ENCODE measurements at regions not wholly inside any gene's neighbourhood (a gene's known extent, or its start where the extent isn't known, plus 50 kb on each side); places are given as distances from the start of the nearest gene placed in this dataset.

DNA sequence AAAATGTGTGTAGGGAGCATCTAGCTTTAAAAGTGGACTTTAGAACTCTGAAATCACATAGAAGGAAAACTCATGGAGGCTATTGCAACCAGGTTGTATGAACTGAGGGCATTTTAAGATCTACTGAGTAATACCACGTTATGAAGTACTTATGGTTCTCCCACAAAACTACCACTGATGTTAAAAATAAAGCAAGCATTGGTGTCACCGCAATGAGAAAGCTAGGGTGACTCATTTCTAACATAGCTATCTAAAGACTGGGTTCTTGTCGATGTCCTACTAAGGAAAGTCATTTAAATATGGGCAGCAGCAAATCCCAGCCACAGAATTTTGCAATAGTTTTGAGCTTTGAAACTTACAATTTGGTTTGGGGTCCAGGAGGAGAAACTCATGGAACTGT lies 584.8 kb downstream of the DIPK2A start:
- no peak for DNase-seq
- no peaks in the 10 kb centered on the region; the same call in 1 of the 2 replicates for H3K27me3 Mint-ChIP-seq (ENCODE audit: insufficient read depth)
- H3K36me3 Mint-ChIP-seq (ENCODE audit: low read depth), result no peaks in the 10 kb centered on the region
- peaks cover 37% of the 10 kb centered on the region for H3K9me3 Mint-ChIP-seq
- no peak overlapping the region for H3K27ac Mint-ChIP-seq
- TF ChIP-seq, protein P1, sequence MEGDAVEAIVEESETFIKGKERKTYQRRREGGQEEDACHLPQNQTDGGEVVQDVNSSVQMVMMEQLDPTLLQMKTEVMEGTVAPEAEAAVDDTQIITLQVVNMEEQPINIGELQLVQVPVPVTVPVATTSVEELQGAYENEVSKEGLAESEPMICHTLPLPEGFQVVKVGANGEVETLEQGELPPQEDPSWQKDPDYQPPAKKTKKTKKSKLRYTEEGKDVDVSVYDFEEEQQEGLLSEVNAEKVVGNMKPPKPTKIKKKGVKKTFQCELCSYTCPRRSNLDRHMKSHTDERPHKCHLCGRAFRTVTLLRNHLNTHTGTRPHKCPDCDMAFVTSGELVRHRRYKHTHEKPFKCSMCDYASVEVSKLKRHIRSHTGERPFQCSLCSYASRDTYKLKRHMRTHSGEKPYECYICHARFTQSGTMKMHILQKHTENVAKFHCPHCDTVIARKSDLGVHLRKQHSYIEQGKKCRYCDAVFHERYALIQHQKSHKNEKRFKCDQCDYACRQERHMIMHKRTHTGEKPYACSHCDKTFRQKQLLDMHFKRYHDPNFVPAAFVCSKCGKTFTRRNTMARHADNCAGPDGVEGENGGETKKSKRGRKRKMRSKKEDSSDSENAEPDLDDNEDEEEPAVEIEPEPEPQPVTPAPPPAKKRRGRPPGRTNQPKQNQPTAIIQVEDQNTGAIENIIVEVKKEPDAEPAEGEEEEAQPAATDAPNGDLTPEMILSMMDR (IDR thresholded peaks at IDR 0.05), result no peak
- H3K4me3 Mint-ChIP-seq, result no peak overlapping the region
- no peaks in the 10 kb centered on the region for H3K4me1 Mint-ChIP-seq (ENCODE audit: low read depth)

DNA sequence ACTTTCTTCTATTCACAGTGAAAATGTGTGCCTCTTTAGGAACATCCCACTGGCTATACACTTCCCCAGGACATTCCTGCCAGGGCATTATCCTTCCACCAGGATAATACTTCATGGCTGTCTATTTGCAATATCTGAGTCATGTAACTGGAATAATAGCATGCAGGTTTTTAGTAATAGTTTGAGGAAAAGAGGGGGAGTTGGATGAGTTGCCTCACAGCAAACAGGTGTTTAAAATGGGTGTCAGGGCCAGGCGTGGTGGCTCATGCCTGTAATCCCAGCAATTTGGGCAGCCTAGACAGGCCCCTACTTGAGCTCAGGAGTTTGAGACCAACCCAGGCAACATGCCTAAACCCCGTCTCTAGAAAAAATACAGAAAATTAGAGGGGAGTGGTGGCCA lies 585.9 kb downstream of the DIPK2A start:
- Mint-ChIP-seq H3K27me3 (ENCODE audit: insufficient read depth) (no peaks in the 10 kb centered on the region; the same call in 1 of the 2 replicates), H3K27ac (no peak overlapping the region), H3K4me1 (ENCODE audit: low read depth) (no peaks in the 10 kb centered on the region), H3K36me3 (ENCODE audit: low read depth) (no peaks in the 10 kb centered on the region), H3K4me3 (no peak overlapping the region), H3K9me3 (peaks cover 32% of the 10 kb centered on the region)
- DNase-seq, result no peak
- TF ChIP-seq, protein P1 (IDR thresholded peaks at IDR 0.05), result no peak

- Mint-ChIP-seq H3K27me3 (ENCODE audit: insufficient read depth) (no peaks in the 10 kb centered on the region), H3K27ac (no peak overlapping the region), H3K4me1 (ENCODE audit: low read depth) (no peaks in the 10 kb centered on the region), H3K9me3 (peaks cover 31% of the 10 kb centered on the region), H3K4me3 (no peak overlapping the region), H3K36me3 (ENCODE audit: low read depth) (no peaks in the 10 kb centered on the region)
- TF ChIP-seq, protein P1 (IDR thresholded peaks at IDR 0.05), result no peak
- no peak for DNase-seq
These were observed 592.4 kb downstream of the DIPK2A start for GRCh38 chr3:144564011-144564410.

DNA sequence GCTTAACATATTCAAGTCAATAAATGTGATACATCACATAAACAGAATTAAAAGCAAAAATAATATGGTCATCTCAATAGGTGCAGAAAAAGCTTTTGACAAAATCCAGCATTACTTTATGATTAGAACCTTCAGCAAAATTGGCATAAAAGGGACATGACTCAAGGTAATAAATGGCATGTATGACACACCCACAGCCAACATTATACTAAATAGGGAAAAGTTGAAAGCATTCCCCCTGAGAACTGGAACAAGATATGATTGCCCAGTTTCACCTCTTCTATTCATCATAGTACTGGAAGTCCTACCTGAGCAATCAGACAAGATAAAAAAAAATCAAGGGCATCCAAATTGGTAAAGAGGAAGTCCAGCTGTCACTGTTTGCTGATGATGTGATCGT lies 594.7 kb downstream of the DIPK2A start:
- DNase-seq, result no peak
- H3K27ac Mint-ChIP-seq, result no peak overlapping the region
- peaks cover 22% of the 10 kb centered on the region for H3K9me3 Mint-ChIP-seq
- H3K4me1 Mint-ChIP-seq (ENCODE audit: low read depth), result no peaks in the 10 kb centered on the region
- H3K36me3 Mint-ChIP-seq (ENCODE audit: low read depth), result no peaks in the 10 kb centered on the region
- no peaks in the 10 kb centered on the region for H3K27me3 Mint-ChIP-seq (ENCODE audit: insufficient read depth)
- no peak overlapping the region for H3K4me3 Mint-ChIP-seq
- TF ChIP-seq, protein P1 (IDR thresholded peaks at IDR 0.05), result no peak

DNA sequence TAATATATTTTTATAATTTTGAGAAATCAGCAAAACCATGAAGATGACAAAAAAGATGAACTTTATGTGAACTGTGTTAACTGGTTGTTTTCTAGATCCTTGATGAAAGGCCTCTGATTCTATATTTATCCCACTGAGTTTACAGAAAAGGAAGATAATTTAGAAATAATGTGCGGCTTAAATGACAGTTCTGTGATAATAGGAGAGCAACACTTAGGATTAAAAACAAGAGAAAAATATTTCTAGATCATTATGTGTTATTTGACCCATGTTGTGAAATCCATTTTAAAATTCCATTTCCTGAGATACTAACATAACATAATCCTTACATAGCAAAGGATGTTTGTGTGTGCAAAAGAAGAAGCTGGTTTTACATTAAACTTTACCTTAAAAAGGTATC lies 598.0 kb downstream of the DIPK2A start:
- Mint-ChIP-seq H3K9me3 (peaks cover 22% of the 10 kb centered on the region), H3K4me1 (ENCODE audit: low read depth) (no peaks in the 10 kb centered on the region), H3K27ac (no peak overlapping the region), H3K36me3 (ENCODE audit: low read depth) (no peaks in the 10 kb centered on the region), H3K4me3 (no peak overlapping the region), H3K27me3 (ENCODE audit: insufficient read depth) (no peaks in the 10 kb centered on the region)
- TF ChIP-seq, protein P1 (IDR thresholded peaks at IDR 0.05), result no peak
- DNase-seq, result no peak

DNA sequence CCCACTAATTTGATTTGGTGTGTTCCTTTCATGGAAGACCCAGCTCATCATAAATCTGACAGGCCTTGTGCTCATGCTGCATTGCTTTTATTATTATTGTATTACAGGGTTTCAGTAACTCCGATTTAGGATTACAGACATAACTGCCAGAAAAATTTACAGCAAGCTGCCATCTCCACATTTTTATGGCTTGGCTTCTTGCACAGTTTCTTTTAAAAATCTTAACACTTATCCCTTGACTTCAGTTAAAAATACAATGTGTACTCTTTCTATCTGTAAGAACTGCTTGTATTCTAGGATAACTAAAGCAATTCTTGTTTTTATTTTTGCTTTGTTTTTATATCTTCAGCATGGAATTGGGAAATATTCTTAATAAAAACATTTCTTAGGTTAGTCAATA lies 612.2 kb downstream of the DIPK2A start:
- Mint-ChIP-seq H3K9me3 (peaks cover 18% of the 10 kb centered on the region; the same call in 1 of the 2 replicates), H3K4me1 (ENCODE audit: low read depth) (no peaks in the 10 kb centered on the region), H3K27ac (no peak overlapping the region), H3K36me3 (ENCODE audit: low read depth) (no peaks in the 10 kb centered on the region), H3K4me3 (no peak overlapping the region), H3K27me3 (ENCODE audit: insufficient read depth) (no peaks in the 10 kb centered on the region)
- TF ChIP-seq, protein P1 (IDR thresholded peaks at IDR 0.05), result no peak
- DNase-seq, result no peak
